GM19397 (cell line): ENCODE measurements at regions not wholly inside any gene's neighbourhood (a gene's known extent, or its start where the extent isn't known, plus 50 kb on each side); places are given as distances from the start of the nearest gene placed in this dataset.

Experiments used
- ATAC-seq: cut with Tn5 transposase; IDR thresholded peaks from one replicate; pipeline ENCODE4 v1.9.1; 2021; ENCODE audit warnings: mild to moderate bottlenecking, moderate library complexity; ENCODE audit not compliant: unreplicated experiment

DNA sequence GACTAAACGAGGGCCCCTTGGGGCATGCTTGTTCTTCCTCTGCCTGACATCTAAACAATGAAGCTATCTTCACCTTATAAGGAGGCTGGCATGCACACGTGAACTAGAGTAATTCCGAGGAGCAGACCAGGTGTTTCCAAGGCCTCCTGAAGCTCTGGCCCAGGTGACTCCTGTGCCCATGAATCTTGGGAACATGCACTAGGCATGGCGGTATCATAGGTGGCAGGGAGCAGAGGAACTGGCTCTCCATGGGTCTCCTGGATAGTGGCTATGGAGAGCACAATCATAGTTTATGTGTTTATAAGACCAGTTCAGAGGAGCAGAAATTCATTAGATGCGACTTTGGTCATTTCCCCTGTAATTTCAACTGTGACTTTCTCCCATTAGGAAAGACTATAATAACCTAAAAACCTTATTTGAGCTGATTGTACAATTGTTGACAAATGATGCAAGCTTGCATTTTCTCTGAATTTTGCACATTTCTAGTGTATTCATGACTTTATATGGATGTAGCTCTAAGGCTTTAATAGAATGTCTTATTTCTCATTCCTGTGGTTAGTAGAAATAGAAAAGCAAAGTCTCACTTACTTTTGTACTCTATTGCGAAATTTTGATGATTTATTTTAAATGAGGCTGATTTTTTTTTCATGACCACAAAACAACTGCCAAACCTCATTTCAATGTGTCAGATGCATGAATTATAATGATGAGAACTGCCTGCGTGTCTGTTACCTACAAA is 135.3 kb upstream of the RPS23 start:
- ATAC-seq, result no peak

DNA sequence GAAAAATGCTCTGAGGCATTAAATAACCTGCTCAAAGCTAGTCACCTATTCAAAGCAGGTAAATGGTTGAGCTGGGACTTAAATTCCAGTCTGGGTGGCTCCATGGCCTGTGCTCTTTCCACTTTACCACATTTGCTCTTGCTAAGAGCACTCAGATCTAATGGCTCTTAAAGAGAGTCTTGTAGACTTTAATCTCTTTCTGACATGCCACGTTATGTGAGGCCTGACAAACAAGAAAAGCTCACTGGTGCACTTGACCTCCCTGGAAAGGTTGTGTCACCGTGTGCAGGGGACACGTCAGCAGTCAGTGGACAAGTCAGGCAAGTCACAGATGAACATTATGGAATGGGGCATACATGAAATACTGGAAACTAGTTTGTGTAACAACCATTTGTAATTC is 129.9 kb upstream of the RPS23 start:
- ATAC-seq, result no peak

- ATAC-seq, result no peak
Observed at GRCh38 chr5:82406205-82406773, 128.1 kb upstream of the RPS23 start.

- no peak for ATAC-seq
Observed at GRCh38 chr5:82405618-82406204, 127.6 kb upstream of the RPS23 start.

- no peak for ATAC-seq
Observed at GRCh38 chr5:82405161-82405560, 127.0 kb upstream of the RPS23 start.

- ATAC-seq, result no peak
Observed at GRCh38 chr5:82404382-82404945, 126.3 kb upstream of the RPS23 start.

DNA sequence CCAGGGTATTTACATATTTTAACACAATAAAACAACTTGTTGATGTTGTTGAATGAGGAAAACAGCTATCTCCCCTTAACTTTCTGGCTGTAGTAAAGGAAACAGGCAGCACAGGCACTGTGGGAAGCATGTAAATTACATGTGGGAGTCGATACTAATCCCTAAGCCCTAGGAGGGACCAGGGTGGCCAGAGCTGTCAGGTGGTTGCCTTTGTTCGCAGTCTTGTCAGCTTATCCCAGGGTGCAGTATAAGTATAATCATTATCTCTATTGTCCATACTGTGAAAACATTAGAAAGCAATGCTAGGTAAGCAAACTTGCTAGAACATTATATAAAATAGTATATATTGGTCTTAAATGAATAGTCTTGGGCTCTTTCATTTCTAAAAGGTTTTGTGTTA is 125.6 kb upstream of the RPS23 start:
- ATAC-seq, result no peak

DNA sequence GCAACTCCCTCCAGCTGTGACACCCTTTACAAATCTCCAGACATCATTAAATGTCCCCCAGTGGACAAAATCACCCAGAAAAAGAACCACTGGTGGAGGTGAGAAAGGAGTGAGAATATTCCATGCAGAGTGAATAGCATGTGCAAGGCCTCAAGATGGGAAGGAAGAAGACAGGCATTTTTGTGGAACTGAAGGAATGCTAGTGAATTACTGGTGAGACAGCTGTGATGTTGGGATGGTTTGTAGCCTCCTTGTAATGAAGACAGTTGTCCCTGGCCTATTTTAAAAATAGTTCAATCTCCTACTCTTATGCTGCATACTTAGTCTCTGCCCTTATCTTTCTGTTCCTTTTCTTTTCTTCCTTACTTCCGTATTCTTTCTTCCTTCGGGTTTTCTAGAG is 124.9 kb upstream of the RPS23 start:
- no peak for ATAC-seq

DNA sequence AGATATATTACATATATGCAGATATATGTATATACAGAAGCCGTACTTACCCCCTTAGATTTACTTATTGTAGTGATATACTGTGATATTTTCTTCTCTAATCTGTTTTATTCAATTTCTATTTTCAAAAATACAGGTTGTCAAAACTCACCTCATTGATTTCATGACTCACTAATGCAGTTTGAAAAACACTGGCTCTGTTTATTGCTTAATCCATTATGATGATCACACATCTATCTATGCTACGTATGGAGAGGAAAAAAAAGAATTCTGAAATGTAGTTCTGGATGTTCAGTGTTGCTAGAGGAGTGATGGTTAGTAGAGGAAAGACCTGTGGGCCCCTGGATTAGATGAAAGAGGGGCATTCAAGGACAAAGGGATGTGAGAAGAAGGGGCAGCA is 121.0 kb upstream of the RPS23 start:
- no peak for ATAC-seq

DNA sequence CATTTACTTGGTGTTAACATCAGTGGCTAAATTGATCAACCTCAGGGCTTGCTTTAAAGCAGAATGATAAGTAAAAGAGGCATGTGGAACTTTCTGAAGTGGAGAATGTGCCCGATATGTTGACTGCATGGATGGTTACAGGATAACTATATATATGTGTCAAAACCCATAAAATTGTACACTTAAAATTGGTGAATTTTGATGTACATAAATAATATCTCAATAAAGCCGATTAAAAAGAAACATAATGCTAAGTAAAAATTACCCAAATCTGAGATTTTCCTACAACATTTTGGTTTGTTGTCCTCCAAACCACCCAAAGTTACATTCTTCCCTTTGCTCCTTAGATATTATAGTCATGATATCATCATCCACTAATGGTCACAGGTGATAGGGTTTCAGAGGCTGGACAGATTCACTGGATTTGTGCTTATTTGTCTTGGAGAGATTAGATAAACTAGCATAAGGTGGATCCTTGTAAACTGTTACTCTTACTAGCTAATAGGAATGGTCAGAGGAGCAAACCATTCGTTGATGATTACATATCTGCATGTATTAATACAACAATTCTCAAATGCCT is 119.7 kb upstream of the RPS23 start:
- no peak for ATAC-seq

DNA sequence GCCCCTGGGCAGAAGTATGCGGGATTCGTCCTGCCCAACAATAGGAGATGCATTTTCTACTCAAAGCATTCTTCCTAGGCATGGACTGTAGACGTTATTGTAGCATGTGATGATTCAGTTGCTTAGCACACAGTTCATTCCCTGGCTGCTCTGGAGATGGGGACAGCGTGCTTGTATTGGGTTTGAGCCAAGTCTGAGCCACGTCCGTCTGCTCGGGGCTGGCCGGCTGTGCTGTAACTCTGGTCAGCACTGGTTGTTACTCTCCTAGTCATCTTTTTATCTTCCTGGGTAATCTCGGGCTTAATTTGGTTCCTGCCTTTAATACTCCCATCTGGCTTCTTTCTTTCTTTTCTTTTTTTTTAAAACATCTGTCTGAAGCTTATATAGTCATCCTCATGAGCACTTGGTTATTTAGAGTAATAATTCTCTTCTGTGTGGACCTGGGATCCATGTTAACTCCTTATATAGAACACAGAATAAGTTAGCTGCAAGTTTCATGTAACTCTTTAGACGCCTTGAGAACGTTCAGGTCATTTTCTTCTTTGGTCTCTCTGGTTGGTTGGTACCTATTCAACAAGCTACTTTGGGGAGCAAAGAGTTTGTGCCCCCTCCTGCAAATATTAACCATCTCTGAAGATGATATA is 118.8 kb upstream of the RPS23 start:
- ATAC-seq, result no peak

- no peak for ATAC-seq
Observed at GRCh38 chr5:82396396-82396795, 118.2 kb upstream of the RPS23 start.

DNA sequence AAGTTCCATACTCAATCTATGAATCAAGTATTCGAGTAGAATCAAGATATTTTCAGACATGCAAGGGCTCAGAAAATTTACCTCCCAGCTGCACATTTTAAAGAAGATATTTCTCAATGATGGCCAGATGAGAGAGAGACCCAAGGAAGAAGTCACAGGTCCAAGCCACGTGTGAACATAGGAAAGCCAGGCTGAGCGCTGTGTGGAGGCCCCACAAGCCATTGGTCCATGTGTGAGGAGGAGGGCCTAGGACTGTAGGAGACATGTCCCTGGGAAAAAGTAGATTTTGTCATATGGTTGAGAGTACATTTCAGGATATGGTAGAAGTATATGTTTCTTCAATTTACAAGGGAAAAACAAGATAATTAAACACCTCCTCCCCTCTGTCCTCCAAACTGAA is 115.8 kb upstream of the RPS23 start:
- ATAC-seq, result no peak

DNA sequence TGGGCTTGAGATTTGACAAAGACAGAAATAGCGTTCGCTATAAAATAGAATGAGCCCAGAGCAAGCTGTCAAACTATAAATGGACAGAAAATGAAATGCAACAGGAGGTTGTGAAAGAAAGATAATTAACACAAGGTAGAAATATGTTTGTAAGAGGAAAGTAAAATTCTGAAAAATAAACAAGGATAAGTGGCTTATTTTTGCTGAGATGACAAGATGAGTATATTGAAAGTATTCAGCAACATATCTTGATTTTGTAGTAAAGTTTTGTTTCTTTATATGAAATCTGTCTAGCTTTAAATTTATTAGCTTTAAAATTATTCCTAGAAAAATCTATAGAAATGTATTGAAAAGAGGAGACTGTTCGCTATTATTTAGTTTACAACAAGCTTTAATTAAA is 111.9 kb upstream of the RPS23 start:
- ATAC-seq, result no peak

GRCh38 chr5:82389347-82389746 is 111.2 kb upstream of the RPS23 start:
- ATAC-seq, result no peak

DNA sequence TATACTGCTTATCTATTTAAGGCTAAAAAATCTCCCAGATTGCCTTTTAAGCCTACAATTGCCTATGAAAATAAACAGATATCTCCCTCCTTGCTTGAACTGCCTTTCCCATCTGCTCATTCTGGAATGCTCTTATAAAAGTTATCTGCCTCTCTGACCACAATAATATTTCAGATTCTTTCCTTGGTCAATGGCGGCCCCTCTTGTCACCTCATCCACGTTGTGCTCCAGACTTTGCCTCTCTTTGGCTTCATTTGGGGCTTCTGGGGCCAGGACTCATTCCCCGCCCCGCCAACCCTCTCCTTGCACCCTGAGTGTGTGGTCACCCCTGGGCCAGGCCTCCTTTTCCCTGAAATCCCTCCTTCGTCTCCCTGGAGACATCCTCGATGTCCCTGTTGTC is 110.0 kb upstream of the RPS23 start:
- ATAC-seq, result no peak

DNA sequence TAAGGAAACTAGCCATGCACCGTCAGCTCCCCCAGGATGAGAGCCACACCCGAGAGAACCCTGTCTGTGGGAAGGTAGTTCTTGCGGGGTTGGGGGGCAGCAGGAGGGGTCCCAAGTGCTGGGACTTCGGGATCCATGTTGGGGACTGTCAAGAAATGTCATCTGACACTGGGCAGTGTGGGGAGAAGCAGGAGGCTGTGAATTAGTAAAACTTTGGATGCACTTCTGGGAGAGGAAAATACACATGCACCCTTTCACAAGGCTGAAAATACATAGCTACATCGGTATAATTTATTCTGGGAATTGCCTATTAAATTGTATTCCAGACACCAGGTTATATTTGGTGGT is 109.6 kb upstream of the RPS23 start:
- no peak for ATAC-seq

DNA sequence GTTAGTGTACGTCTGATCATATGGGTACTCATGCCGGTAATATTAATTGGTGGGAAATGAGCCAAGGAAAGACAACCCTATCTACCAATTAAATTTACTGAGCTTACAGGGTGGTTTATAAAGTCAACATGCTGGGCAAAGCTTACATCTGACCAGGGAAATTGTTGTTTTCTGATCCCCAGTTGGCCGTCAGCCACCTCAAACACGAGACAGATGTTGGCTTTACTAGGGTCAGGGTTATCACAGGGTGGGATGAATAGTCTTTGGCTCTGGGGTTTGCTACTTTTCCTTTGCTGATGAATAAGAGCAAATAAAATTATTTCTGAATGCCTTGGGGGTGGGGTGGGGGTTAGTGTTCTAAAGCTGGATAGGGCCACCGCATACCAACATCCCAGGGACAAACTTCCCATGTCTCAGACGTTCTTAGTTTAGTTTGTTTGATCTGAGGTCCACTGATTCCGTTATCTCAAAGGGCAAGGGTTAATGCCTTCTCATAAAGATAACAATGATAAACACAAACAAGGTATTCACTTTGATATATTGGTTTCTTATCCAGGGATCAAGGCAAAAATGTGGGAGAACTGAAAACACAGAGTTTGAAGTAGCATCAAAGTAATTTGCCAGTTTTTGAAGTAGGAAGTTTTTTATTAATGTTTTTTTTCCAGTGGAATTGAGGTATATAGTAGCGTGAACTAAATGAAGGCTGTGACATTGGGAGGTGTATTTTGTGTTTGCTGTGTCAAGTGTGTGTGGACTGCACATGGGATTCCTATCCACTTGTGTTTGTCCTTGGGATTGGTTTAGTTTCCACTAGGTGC is 109.1 kb upstream of the RPS23 start:
- no peak for ATAC-seq

DNA sequence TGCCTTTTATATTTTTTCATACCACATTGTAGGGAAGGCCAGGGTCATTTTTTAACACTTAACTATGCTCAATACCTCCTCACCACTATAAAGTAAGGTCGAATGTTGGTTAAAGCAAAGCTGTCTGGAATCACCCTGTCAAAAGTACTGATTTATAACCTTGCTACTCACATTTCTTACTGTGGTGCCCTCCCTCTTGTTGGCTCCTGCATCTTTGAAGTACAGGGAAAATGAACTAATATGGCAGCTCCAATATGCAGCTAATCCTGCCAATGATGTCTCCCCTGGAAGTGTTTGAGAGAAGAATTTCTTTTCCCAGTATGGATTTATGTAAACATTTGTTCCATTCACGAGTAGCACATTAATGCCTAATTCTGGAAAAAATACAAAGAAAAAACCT is 108.4 kb upstream of the RPS23 start:
- ATAC-seq, result no peak

DNA sequence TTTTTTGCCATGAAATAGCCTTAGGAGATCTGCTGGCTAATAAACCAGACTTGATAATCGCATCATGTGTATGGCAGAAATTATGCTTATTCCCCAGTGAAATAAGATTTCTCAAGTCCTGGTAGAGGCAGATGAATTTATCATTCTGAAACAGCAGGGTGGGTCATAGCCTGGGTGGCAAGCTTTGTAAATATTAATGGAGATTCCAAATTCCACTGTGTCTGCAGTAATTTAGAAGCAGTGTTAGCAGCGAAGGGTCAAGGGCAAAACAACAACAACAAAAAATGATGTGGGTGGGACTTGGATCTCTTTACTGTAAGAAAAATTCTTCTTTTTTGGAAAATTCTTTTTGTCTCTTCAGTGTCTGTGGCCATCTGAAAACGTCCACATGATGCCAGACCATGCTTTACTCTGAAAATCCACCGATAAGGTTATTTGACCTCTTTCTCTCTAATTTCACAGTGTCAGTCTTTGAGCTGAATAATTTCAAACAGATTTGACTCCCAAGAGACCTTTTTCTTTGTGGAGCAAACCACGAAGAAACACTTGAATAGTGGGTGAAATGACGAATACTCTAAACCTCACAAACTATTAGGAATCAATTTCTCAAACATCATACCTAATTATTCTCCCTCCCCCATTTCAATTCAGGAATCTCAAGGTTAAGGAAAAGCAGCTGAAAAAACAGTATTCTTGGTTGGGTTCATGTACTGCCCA is 106.0 kb upstream of the RPS23 start:
- ATAC-seq, result no peak
